ENCODE measurements at regions not wholly inside any gene's neighbourhood (a gene's known extent, or its start where the extent isn't known, plus 50 kb on each side); places are given as distances from the start of the nearest gene placed in this dataset.
"Not testable (repeated sequence)": the region's sequence is repeated elsewhere in the genome, so short reads cannot be mapped to it uniquely, and the experiment has no call there.

- TF ChIP-seq CTCF, EZH2, EZH2phosphoT487 (IDR thresholded peaks at IDR 0.05): not testable (repeated sequence)
These were observed 198.5 kb upstream of the PTPRZ1 start for GRCh38 chr7:121674455-121674854.

All from neural progenitor cell (in vitro differentiated cells).